Ishikawa (cell line): ENCODE measurements at regions not wholly inside any gene's neighbourhood (a gene's known extent, or its start where the extent isn't known, plus 50 kb on each side); places are given as distances from the start of the nearest gene placed in this dataset.

Source experiments
- CEBPB ChIP-seq: IDR thresholded peaks from 2 replicates; pipeline ENCODE4 v1.6.1; 2012
- CREB1 ChIP-seq: IDR thresholded peaks from 2 replicates; pipeline ENCODE4 v1.6.1; 2012; ENCODE audit warnings: low read depth
- EGR1 ChIP-seq: IDR thresholded peaks from 2 replicates; pipeline ENCODE4 v1.6.1; 2012
- EP300 ChIP-seq: IDR thresholded peaks from 2 replicates; pipeline ENCODE4 v1.6.1; 2012; ENCODE audit warnings: borderline replicate concordance
- FOXM1 ChIP-seq: IDR thresholded peaks from 2 replicates; pipeline ENCODE4 v1.6.1; 2012; ENCODE audit warnings: low read depth, borderline replicate concordance
- MAX ChIP-seq: IDR thresholded peaks from 2 replicates; pipeline ENCODE4 v1.6.1; 2012
- NFIC ChIP-seq: IDR thresholded peaks from 2 replicates; pipeline ENCODE4 v1.6.1; 2012
- RAD21 ChIP-seq: IDR thresholded peaks from 2 replicates; pipeline ENCODE4 v1.6.1; 2012; ENCODE audit warnings: low read depth
- REST ChIP-seq: IDR thresholded peaks from 2 replicates; pipeline ENCODE4 v1.6.1; 2012; ENCODE audit warnings: low read depth, mild to moderate bottlenecking
- TAF1 ChIP-seq: IDR thresholded peaks from 2 replicates; pipeline ENCODE4 v1.6.1; 2012; ENCODE audit warnings: low read depth, mild to moderate bottlenecking
- TCF12 ChIP-seq: IDR thresholded peaks from 2 replicates; pipeline ENCODE4 v1.6.1; 2012; ENCODE audit warnings: low read depth
- TEAD4 ChIP-seq: IDR thresholded peaks from 2 replicates; pipeline ENCODE4 v1.6.1; 2012
- YY1 ChIP-seq: IDR thresholded peaks from 2 replicates; pipeline ENCODE4 v1.6.1; 2012; ENCODE audit warnings: low read depth
- ZBTB7A ChIP-seq: IDR thresholded peaks from 2 replicates; pipeline ENCODE4 v1.6.1; 2012; ENCODE audit warnings: low read depth
- TF ChIP-seq, protein P1 (sequence below): IDR thresholded peaks from 2 replicates; pipeline ENCODE4 v1.6.1; 2012

DNA sequence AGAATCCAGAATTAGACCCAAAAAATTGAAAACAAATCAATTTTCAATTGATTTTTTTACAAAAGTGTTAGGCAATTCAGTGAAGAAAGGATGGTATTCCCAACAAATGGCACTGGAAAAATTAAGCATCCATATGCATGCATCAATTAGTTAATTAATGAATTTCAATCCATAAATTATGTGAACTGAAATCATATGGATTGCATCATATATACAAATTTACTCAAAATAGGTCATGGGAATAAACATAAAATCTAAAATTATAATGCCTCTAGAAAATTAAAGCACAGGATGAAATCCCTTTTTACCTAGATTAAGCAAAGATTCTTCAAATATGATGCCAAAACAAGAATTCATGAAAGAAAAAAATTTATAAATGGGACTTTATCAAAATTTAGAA is 213.9 kb upstream of the KLHL29 start:
- TF ChIP-seq YY1 (no peak), RAD21 (no peak), CREB1 (no peak), EGR1 (no peak), TCF12 (no peak), CEBPB (no peak), MAX (no peak), NFIC (no peak), TAF1 (no peak), ZBTB7A (no peak), FOXM1 (no peak), TEAD4 (no peak), EP300 (no peak), REST (no peak)
- TF ChIP-seq, protein P1, sequence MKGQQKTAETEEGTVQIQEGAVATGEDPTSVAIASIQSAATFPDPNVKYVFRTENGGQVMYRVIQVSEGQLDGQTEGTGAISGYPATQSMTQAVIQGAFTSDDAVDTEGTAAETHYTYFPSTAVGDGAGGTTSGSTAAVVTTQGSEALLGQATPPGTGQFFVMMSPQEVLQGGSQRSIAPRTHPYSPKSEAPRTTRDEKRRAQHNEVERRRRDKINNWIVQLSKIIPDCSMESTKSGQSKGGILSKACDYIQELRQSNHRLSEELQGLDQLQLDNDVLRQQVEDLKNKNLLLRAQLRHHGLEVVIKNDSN = no peak

- TF ChIP-seq CREB1 = no peak
- TF ChIP-seq NFIC = no peak
- no peak for TF ChIP-seq FOXM1
- no peak for TF ChIP-seq REST
- TF ChIP-seq TEAD4 = no peak
- TF ChIP-seq CEBPB = no peak
- no peak for TF ChIP-seq MAX
- no peak for TF ChIP-seq TCF12
- TF ChIP-seq RAD21 = no peak
- no peak for TF ChIP-seq EGR1
- TF ChIP-seq TAF1 = no peak
- no peak for TF ChIP-seq YY1
- no peak for TF ChIP-seq ZBTB7A
- no peak for TF ChIP-seq EP300
- TF ChIP-seq, protein P1 = no peak
Measured at GRCh38 chr2:23178396-23178795, 206.6 kb upstream of the KLHL29 start.

DNA sequence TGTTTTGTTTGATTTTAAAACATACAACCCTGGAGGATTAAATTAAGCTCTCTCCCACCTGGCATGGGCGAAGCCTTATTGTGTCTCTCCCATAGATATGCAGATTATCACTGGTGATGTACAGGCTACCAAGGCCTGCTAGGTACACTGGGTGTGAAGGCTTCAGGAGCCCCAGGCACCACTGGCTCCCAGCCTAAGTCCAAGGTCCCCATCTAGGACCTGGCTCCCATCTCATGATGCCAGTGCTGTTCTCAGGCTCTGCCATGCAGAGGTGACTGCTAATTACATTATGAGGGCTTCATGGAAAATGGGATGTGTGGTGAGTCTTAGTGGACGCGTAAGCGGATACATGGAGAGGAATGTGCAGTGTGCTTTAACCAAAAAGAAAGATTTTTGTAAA is 201.2 kb upstream of the KLHL29 start:
- TF ChIP-seq TAF1 = no peak
- TF ChIP-seq, protein P1 = no peak
- no peak for TF ChIP-seq CEBPB
- no peak for TF ChIP-seq NFIC
- TF ChIP-seq TEAD4 = no peak
- no peak for TF ChIP-seq RAD21
- TF ChIP-seq EGR1 = no peak
- no peak for TF ChIP-seq REST
- no peak for TF ChIP-seq FOXM1
- TF ChIP-seq YY1 = no peak
- TF ChIP-seq CREB1 = no peak
- TF ChIP-seq ZBTB7A = no peak
- TF ChIP-seq MAX = no peak
- no peak for TF ChIP-seq TCF12
- TF ChIP-seq EP300 = no peak
